OCI-LY1 (cell line): ENCODE measurements at regions not wholly inside any gene's neighbourhood (a gene's known extent, or its start where the extent isn't known, plus 50 kb on each side); places are given as distances from the start of the nearest gene placed in this dataset.

Experiments used
- H2AFZ ChIP-seq: fragments of 200-600 bp; sonication (generic), shearing (Covaris generic); 2 replicates; pipeline ENCODE4 v1.6.0; 2014; ENCODE audit warnings: antibody characterized with exemption, mild to moderate bottlenecking, low read length
- H3F3A ChIP-seq: fragments of 200-600 bp; sonication (generic), shearing (Covaris generic); 2 replicates; pipeline ENCODE4 v1.6.0; 2014; ENCODE audit warnings: mild to moderate bottlenecking, antibody characterized with exemption, low read length, moderate library complexity; ENCODE audit not compliant: insufficient read depth
- H3K27ac ChIP-seq: fragments of 200-600 bp; sonication (generic); 2 replicates; pipeline ENCODE4 v1.5.1; 2014; ENCODE audit warnings: low read length, mixed run types, mild to moderate bottlenecking, low read depth; ENCODE audit not compliant: poor library complexity, severe bottlenecking
- H3K27me3 ChIP-seq: fragments of 200-600 bp; sonication (generic); 2 replicates; pipeline ENCODE4 v1.6.0; 2014; ENCODE audit warnings: antibody characterized with exemption, mild to moderate bottlenecking, low read length, moderate library complexity; ENCODE audit not compliant: insufficient read depth
- H3K36me3 ChIP-seq: fragments of 200-600 bp; sonication (generic); 2 replicates; pipeline ENCODE4 v1.6.1; 2014; ENCODE audit warnings: mild to moderate bottlenecking, antibody characterized with exemption, low read length, moderate library complexity, mixed read lengths; ENCODE audit not compliant: insufficient read depth
- H3K4me1 ChIP-seq: fragments of 200-600 bp; sonication (generic); 2 replicates; pipeline ENCODE4 v1.5.1; 2014; ENCODE audit warnings: mild to moderate bottlenecking, low read length, moderate library complexity; ENCODE audit not compliant: insufficient read depth, severe bottlenecking
- H3K4me2 ChIP-seq: fragments of 200-600 bp; sonication (generic), shearing (Covaris generic); 2 replicates; pipeline ENCODE4 v1.6.1; 2014; ENCODE audit warnings: low read length
- H3K4me3 ChIP-seq: fragments of 200-600 bp; sonication (generic); 2 replicates; pipeline ENCODE4 v1.5.1; 2014; ENCODE audit warnings: low read length, low read depth, mild to moderate bottlenecking, mixed read lengths; ENCODE audit not compliant: poor library complexity, severe bottlenecking
- H3K79me2 ChIP-seq: fragments of 200-600 bp; shearing (Covaris generic); 2 replicates; pipeline ENCODE4 v1.6.1; 2016; ENCODE audit warnings: mixed run types, low read length, mixed read lengths; ENCODE audit not compliant: insufficient read depth
- H3K9ac ChIP-seq: fragments of 200-600 bp; sonication (generic), shearing (Covaris generic); 2 replicates; pipeline ENCODE4 v1.6.1; 2014; ENCODE audit warnings: mild to moderate bottlenecking, low read length, mixed read lengths
- H3K9me2 ChIP-seq: fragments of 200-600 bp; sonication (generic), shearing (Covaris generic); 2 replicates; pipeline ENCODE4 v1.6.1; 2014; ENCODE audit warnings: low read depth, mild to moderate bottlenecking, low read length, mixed read lengths
- H3K9me3 ChIP-seq: fragments of 200-600 bp; shearing (Covaris generic); 2 replicates; pipeline ENCODE4 v1.6.1; 2014; ENCODE audit warnings: low read length, mixed read lengths
- H4K20me1 ChIP-seq: fragments of 200-600 bp; sonication (generic), shearing (Covaris generic); 2 replicates; pipeline ENCODE4 v1.6.0; 2016; ENCODE audit warnings: mild to moderate bottlenecking, low read length; ENCODE audit not compliant: insufficient read depth
- EZH2 ChIP-seq: fragments of 200-600 bp; sonication (generic), shearing (Covaris generic); IDR thresholded peaks from 2 replicates; pipeline ENCODE4 v1.8.0; 2017; ENCODE audit warnings: borderline replicate concordance, mixed run types, mild to moderate bottlenecking, antibody characterized with exemption, low read length, moderate library complexity, mixed read lengths
- TF ChIP-seq, protein P1 (sequence below): fragments of 200-600 bp; sonication (generic), shearing (Covaris generic); IDR thresholded peaks from 2 replicates; pipeline ENCODE4 v1.5.1; 2017; ENCODE audit warnings: mild to moderate bottlenecking, antibody characterized with exemption, low read length, moderate library complexity, mixed read lengths

DNA sequence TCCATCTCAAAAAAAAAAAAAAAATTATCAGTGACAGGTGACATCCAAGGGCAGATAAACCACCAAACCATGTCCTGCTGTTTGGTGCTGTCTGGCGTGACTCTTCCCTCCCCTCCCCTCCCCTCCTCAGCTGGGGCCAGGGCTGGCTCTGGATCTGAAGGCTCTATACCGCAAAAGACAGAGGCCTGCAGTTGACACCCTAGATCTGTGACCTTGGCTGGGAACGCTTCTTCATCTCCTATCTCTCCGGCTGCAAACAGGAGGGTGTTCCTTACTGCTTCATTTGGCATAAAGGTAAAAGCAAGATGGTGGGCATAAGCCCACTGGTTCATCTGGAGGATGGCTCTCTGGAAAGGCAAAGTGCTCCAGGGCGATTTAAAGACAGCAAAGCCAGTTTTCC is 126.8 kb upstream of the PRMT8 start:
- no peaks in the 10 kb centered on the region for H3F3A ChIP-seq
- no peak for TF ChIP-seq EZH2
- TF ChIP-seq, protein P1, sequence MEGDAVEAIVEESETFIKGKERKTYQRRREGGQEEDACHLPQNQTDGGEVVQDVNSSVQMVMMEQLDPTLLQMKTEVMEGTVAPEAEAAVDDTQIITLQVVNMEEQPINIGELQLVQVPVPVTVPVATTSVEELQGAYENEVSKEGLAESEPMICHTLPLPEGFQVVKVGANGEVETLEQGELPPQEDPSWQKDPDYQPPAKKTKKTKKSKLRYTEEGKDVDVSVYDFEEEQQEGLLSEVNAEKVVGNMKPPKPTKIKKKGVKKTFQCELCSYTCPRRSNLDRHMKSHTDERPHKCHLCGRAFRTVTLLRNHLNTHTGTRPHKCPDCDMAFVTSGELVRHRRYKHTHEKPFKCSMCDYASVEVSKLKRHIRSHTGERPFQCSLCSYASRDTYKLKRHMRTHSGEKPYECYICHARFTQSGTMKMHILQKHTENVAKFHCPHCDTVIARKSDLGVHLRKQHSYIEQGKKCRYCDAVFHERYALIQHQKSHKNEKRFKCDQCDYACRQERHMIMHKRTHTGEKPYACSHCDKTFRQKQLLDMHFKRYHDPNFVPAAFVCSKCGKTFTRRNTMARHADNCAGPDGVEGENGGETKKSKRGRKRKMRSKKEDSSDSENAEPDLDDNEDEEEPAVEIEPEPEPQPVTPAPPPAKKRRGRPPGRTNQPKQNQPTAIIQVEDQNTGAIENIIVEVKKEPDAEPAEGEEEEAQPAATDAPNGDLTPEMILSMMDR, result no peak
- no peaks in the 10 kb centered on the region for H3K79me2 ChIP-seq
- H3K4me1 ChIP-seq, result no peaks in the 10 kb centered on the region
- no peaks in the 10 kb centered on the region for H3K9me3 ChIP-seq
- no peak overlapping the region for H3K4me3 ChIP-seq
- no peak overlapping the region for H3K9ac ChIP-seq
- H3K27me3 ChIP-seq, result no peaks in the 10 kb centered on the region; the same call in 1 of the 2 replicates
- no peaks in the 10 kb centered on the region for H3K9me2 ChIP-seq
- H4K20me1 ChIP-seq, result no peaks in the 10 kb centered on the region
- no peak overlapping the region for H3K27ac ChIP-seq
- H2AFZ ChIP-seq, result no peak overlapping the region
- H3K4me2 ChIP-seq, result no peak overlapping the region
- no peaks in the 10 kb centered on the region for H3K36me3 ChIP-seq

DNA sequence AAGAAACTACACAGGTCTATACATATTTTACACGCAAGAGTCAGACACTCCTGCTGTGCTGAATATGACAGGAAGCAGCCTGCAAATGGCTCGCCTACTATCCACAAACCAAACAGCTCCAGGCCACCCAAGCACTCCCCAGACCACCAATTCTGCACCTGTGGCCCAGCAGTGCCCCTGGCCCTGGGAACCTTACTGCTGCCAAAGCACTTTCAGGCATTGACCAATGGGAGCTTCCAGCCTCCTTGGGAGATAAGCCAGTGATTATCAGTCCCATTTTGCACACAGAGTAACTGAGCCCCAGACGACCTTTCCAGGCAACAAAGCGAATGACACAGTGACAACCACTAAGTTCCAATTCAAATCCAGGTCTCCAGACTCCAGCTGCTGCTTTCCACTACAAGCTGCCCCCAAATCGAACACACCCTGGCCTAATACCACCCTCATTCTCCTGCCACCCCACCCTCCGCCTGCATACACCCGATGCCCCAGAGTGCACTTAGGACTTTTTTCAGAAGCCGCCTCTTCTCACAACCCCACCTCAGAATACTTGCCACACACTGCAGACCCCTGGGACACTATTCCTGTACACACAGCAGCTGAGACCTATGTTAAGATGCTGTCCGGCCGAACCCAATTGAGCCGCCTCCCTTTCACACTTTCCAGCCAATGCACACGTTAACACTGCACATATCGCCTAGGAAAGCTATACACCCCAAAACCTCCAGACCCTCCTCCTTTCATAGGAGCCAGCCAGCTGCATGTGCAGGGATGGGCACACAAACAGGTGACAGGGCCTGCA is 126.1 kb upstream of the PRMT8 start:
- Histone ChIP-seq H3F3A (no peaks in the 10 kb centered on the region), H4K20me1 (no peaks in the 10 kb centered on the region), H3K4me3 (no peak overlapping the region), H3K9me3 (no peaks in the 10 kb centered on the region), H3K4me1 (no peaks in the 10 kb centered on the region), H3K4me2 (no peak overlapping the region), H3K36me3 (no peaks in the 10 kb centered on the region), H3K9ac (no peak overlapping the region), H3K27me3 (no peaks in the 10 kb centered on the region; the same call in 1 of the 2 replicates), H3K79me2 (no peaks in the 10 kb centered on the region), H3K9me2 (no peaks in the 10 kb centered on the region), H2AFZ (no peak overlapping the region), H3K27ac (no peak overlapping the region)
- TF ChIP-seq, protein P1, result no peak
- TF ChIP-seq EZH2, result no peak

DNA sequence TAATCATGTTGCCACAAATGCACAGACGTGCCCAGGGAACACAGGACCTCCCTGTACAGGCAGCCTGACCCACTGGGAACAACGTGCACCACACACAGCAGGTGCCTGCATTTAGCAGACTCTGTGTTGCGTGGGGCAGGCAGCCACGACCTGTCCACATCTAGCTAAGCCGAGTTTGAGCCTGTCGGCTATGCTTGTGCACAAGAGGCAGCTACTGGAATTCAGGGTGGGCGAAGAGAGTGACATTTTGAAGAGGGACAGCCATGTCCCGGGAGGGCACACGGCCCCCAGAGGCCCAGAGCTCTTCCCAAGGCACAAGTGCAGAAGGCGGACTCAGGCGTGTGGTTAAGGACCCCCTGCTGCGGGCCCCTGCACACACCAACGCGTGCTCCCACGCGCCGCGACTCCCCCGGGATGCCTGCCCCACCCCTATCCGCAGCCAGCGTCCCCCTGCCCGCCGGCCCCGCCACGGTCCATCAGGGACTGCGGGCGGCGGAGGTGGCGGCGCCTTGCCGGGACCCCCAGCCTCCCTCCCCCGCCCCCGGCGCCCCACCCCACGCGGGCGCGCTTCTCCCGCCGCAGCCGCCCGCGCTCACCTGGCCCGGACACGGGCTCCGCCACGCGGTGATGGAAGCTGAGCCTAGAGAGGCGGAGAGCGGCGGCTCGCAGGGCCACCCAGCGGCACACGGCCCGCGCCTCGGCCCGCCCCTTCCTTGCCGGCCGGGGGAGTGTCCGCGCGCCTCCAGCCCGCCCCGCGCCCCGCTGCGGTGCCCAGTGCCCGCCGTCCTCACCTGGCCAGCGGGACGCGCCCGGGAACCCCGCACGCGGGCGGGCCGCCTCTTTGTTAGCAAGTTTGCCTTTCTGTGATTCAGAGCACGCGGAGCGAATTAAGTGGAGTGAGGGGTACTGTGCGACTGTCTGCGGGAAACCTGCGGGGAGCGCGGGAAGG is 125.3 kb upstream of the PRMT8 start:
- Histone ChIP-seq H3K4me3 (no peak overlapping the region), H3K27ac (no peak overlapping the region), H3K36me3 (no peaks in the 10 kb centered on the region), H2AFZ (no peak overlapping the region), H3K4me1 (no peaks in the 10 kb centered on the region), H3K4me2 (no peak overlapping the region), H3K9ac (no peak overlapping the region), H3K79me2 (no peaks in the 10 kb centered on the region), H4K20me1 (no peaks in the 10 kb centered on the region), H3K27me3 (no peaks in the 10 kb centered on the region; the same call in 1 of the 2 replicates), H3K9me2 (no peaks in the 10 kb centered on the region), H3K9me3 (no peaks in the 10 kb centered on the region), H3F3A (no peaks in the 10 kb centered on the region)
- no peak for TF ChIP-seq EZH2
- TF ChIP-seq, protein P1, result no peak
